IMR-90 (cell line): ENCODE measurements at regions not wholly inside any gene's neighbourhood (a gene's known extent, or its start where the extent isn't known, plus 50 kb on each side); places are given as distances from the start of the nearest gene placed in this dataset.

Experiments used
- ATAC-seq: fragments of 200-7000 bp; cut with Tn5 transposase; 2 replicates; pipeline ENCODE4 v1.9.1; 2020; ENCODE audit warnings: low read depth, mild to moderate bottlenecking, moderate library complexity
- BruUV-seq: library from RNA; stranded (reverse); fragments of 400-500 nt; replicated peaks from 2 replicates; lab custom pipeline; 2021; lab: Mats Ljungman, UMichigan
- CTCF ChIA-PET: fragments of 300-600 bp; formaldehyde crosslinking; extraction: SDS; loops from one replicate; lab custom pipeline; 2021; ENCODE audit warnings: antibody characterized with exemption; lab: Yijun Ruan, JAX
- POLR2A ChIA-PET: fragments of 300-600 bp; sonication (Branson Sonifier 250); formaldehyde crosslinking; loops from one replicate; lab custom pipeline; 2022; ENCODE audit warnings: antibody characterized with exemption; ENCODE audit not compliant: unreplicated experiment; lab: Charles Lee
- DNase-seq: peaks from one replicate; pipeline ENCODE4 v3.0.0; 2013
- H2AFZ ChIP-seq: replicated peaks from 2 replicates; pipeline ENCODE3; 2013; ENCODE audit warnings: low read length, mild to moderate bottlenecking; ENCODE audit not compliant: poor library complexity
- H2AK5ac ChIP-seq: 2 replicates; pipeline ENCODE4 v1.6.1; 2013; ENCODE audit warnings: low read depth, low read length, inconsistent platforms
- H2AK9ac ChIP-seq: replicated peaks from 2 replicates; pipeline ENCODE3; 2013; ENCODE audit warnings: mild to moderate bottlenecking, low read depth, low read length, moderate library complexity; ENCODE audit not compliant: poor library complexity
- H2BK120ac ChIP-seq: 2 replicates; pipeline ENCODE4 v1.6.1; 2013; ENCODE audit warnings: low read depth, low read length, inconsistent platforms
- H2BK15ac ChIP-seq: 3 replicates; pipeline ENCODE4 v1.6.1; 2013; ENCODE audit warnings: low read depth, low read length, inconsistent platforms
- H2BK20ac ChIP-seq: 2 replicates; pipeline ENCODE4 v1.6.1; 2013; ENCODE audit warnings: low read depth, mild to moderate bottlenecking, inconsistent platforms, low read length, moderate library complexity
- H2BK5ac ChIP-seq: 2 replicates; pipeline ENCODE4 v1.6.1; 2013; ENCODE audit warnings: mild to moderate bottlenecking, low read depth, low read length, inconsistent platforms; ENCODE audit not compliant: poor library complexity, severe bottlenecking
- H3K14ac ChIP-seq: replicated peaks from 2 replicates; pipeline ENCODE4 v1.6.1; 2013; ENCODE audit warnings: low read depth, low read length, inconsistent platforms
- H3K18ac ChIP-seq: 2 replicates; pipeline ENCODE4 v1.6.1; 2013; ENCODE audit warnings: low read depth, low read length, control low read depth
- H3K23ac ChIP-seq: 2 replicates; pipeline ENCODE4 v1.6.1; 2013; ENCODE audit warnings: low read depth, low read length, inconsistent platforms
- H3K27ac ChIP-seq: 2 replicates; pipeline ENCODE4 v1.5.1; 2013; ENCODE audit warnings: mild to moderate bottlenecking, control low read depth, low read length; ENCODE audit not compliant: insufficient read depth
- H3K27me3 ChIP-seq: 2 replicates; pipeline ENCODE4 v1.6.1; 2013; ENCODE audit warnings: low read length; ENCODE audit not compliant: control insufficient read depth, insufficient read depth
- H3K36me3 ChIP-seq: 2 replicates; pipeline ENCODE4 v1.6.1; 2013; ENCODE audit warnings: low read length, mixed read lengths; ENCODE audit not compliant: control insufficient read depth, insufficient read depth
- H3K4ac ChIP-seq: 2 replicates; pipeline ENCODE4 v1.6.1; 2013; ENCODE audit warnings: low read depth, low read length, inconsistent platforms
- H3K4me1 ChIP-seq: 2 replicates; pipeline ENCODE4 v1.6.1; 2013; ENCODE audit warnings: low read length, mixed read lengths; ENCODE audit not compliant: control insufficient read depth, insufficient read depth
- H3K4me2 ChIP-seq: 2 replicates; pipeline ENCODE4 v1.6.1; 2013; ENCODE audit warnings: low read depth, mild to moderate bottlenecking, control low read depth, low read length, moderate library complexity
- H3K4me3 ChIP-seq: 2 replicates; pipeline ENCODE4 v1.5.1; 2013; ENCODE audit warnings: low read depth, mild to moderate bottlenecking, control low read depth, low read length, moderate library complexity; ENCODE audit not compliant: insufficient read depth
- H3K56ac ChIP-seq: 2 replicates; pipeline ENCODE4 v1.6.1; 2013; ENCODE audit warnings: low read length, inconsistent platforms; ENCODE audit not compliant: insufficient read depth; ENCODE audit errors: extremely low read depth
- H3K79me1 ChIP-seq, 2 experiments: 2 replicates each; pipeline ENCODE4 v1.6.1; 2013; ENCODE audit warnings: low read length in 2 of 2, inconsistent platforms in 1 of 2, low read depth in 1 of 2
- H3K9ac ChIP-seq: 2 replicates; pipeline ENCODE4 v1.6.1; 2013; ENCODE audit warnings: low read depth, low read length, control low read depth
- H3K9me1 ChIP-seq: 2 replicates; pipeline ENCODE4 v1.6.1; 2013; ENCODE audit warnings: low read length, inconsistent platforms; ENCODE audit not compliant: insufficient read depth
- H3K9me3 ChIP-seq: 2 replicates; pipeline ENCODE4 v1.6.1; 2013; ENCODE audit warnings: low read length; ENCODE audit not compliant: control insufficient read depth, insufficient read depth
- H4K20me1 ChIP-seq: 2 replicates; pipeline ENCODE4 v1.6.1; 2013; ENCODE audit warnings: low read length, inconsistent platforms; ENCODE audit not compliant: insufficient read depth
- H4K5ac ChIP-seq: 2 replicates; pipeline ENCODE4 v1.6.1; 2013; ENCODE audit warnings: mild to moderate bottlenecking, low read depth, low read length, control low read depth
- H4K8ac ChIP-seq, 2 experiments: 2 replicates each; pipeline ENCODE4 v1.6.1; 2013; ENCODE audit warnings: low read depth in 2 of 2, low read length in 2 of 2, control low read depth in 1 of 2, inconsistent platforms in 1 of 2
- H4K91ac ChIP-seq: 2 replicates; pipeline ENCODE4 v1.6.1; 2013; ENCODE audit warnings: low read depth, low read length, inconsistent platforms; ENCODE audit not compliant: insufficient read depth
- NFE2L2 ChIP-seq: fragments of 150-350 bp; IDR thresholded peaks from 2 replicates; pipeline ENCODE4 v1.6.1; 2016; ENCODE audit warnings: low read depth, mild to moderate bottlenecking, low read length
- RCOR1 ChIP-seq: IDR thresholded peaks from 2 replicates; pipeline ENCODE4 v1.6.1; 2012; ENCODE audit warnings: mild to moderate bottlenecking, low read length, improper control_type of control experiment; ENCODE audit not compliant: insufficient replicate concordance
- SMC3 ChIP-seq: fragments of 150-350 bp; IDR thresholded peaks from 2 replicates; pipeline ENCODE4 v1.6.1; 2016; ENCODE audit warnings: low read depth, mild to moderate bottlenecking, antibody characterized with exemption, low read length, moderate library complexity
- USF2 ChIP-seq: fragments of 150-350 bp; IDR thresholded peaks from 2 replicates; pipeline ENCODE4 v1.6.1; 2017; ENCODE audit warnings: mild to moderate bottlenecking, antibody characterized with exemption, low read length, low read depth
- WGBS, 2 experiments: methylation state at CpG; one replicate each; pipeline versions ENCODE4 v1.1.5 to v1.1.7; 2013; ENCODE audit warnings: missing lambda C conversion rate in 2 of 2; ENCODE audit not compliant: insufficient read length in 1 of 2; ENCODE audit errors: extremely low coverage in 2 of 2; 5-methylcytosine and 5-hydroxymethylcytosine counted together
- dilution Hi-C: fragments of 300-500 bp; cut with HindIII; formaldehyde crosslinking; loops from one replicate; pipeline ENCODE4 v1.14.3; 2018; ENCODE audit warnings: low sequenced_read_pairs; ENCODE audit not compliant: unreplicated experiment
- in situ Hi-C: fragments of 300-500 bp; cut with MboI; formaldehyde crosslinking; loops from 3 replicates; pipeline ENCODE4 v1.14.3; 2019; ENCODE audit warnings: low sequenced_read_pairs, inconsistent platforms, mixed read lengths
- intact Hi-C: fragments of 100-400 bp; cut with micrococcal nuclease; formaldehyde crosslinking; loops from 2 replicates; pipeline ENCODE4 v1.10.0; 2022

- Histone ChIP-seq H2BK20ac (no peak overlapping the region), H4K91ac (no peak overlapping the region), H2AK5ac (no peak overlapping the region), H3K27ac (no peak overlapping the region), H3K36me3 (no peaks in the 10 kb centered on the region), H2BK5ac (no peak overlapping the region), H3K27me3 (no peaks in the 10 kb centered on the region), H4K8ac (no peak overlapping the region), H4K5ac (no peak overlapping the region), H4K20me1 (no peaks in the 10 kb centered on the region), H3K4me2 (no peak overlapping the region), H2AFZ (no peak overlapping the region), H3K9me1 (no peaks in the 10 kb centered on the region), H3K9ac (no peak overlapping the region), H2BK120ac (no peak overlapping the region), H3K79me1 (no peaks in the 10 kb centered on the region), H3K9me3 (no peaks in the 10 kb centered on the region), H3K4me1 (no peaks in the 10 kb centered on the region), H3K4me3 (no peak overlapping the region), H3K4ac (no peak overlapping the region), H3K18ac (no peak overlapping the region), H2AK9ac (no peak overlapping the region), H2BK15ac (no peak overlapping the region), H3K14ac (no peak overlapping the region), H3K56ac (no peak overlapping the region), H3K23ac (no peak overlapping the region)
- BruUV-seq: no TSS peak
- no peak for ATAC-seq
- dilution Hi-C loops (no loop called here), intact Hi-C loops (no loop called here), in situ Hi-C loops (no loop called here)
- WGBS, 2 experiments: no CpG with 5 or more reads among the region's 1 CpG
- no peak for DNase-seq
- ChIA-PET POLR2A (no interaction called here), CTCF (no interaction called here)
- TF ChIP-seq USF2 (no peak), NFE2L2 (no peak), SMC3 (no peak), RCOR1 (no peak)
Observed at GRCh38 chr6:85996034-85996375, 353.3 kb upstream of the SYNCRIP start.
